Colonic mucosa (tissue), 4 donors: ENCODE measurements at regions not wholly inside any gene's neighbourhood (a gene's known extent, or its start where the extent isn't known, plus 50 kb on each side); places are given as distances from the start of the nearest gene placed in this dataset.

Experiments used
- DNase-seq: peaks from one replicate; pipeline ENCODE4 v3.0.0-alpha.2; 2020
- H3K27ac ChIP-seq: fragments of 200-600 bp; one replicate; pipeline ENCODE4 v1.8.0; 2021
- H3K27me3 ChIP-seq: fragments of 200-600 bp; one replicate; pipeline ENCODE4 v1.8.0; 2021
- H3K36me3 ChIP-seq: fragments of 200-600 bp; one replicate; pipeline ENCODE4 v1.8.0; 2021
- H3K4me1 ChIP-seq: fragments of 200-600 bp; one replicate; pipeline ENCODE4 v1.8.0; 2021; ENCODE audit warnings: mild to moderate bottlenecking
- H3K4me3 ChIP-seq: fragments of 200-600 bp; one replicate; pipeline ENCODE4 v1.8.0; 2021
- H3K9ac ChIP-seq, 2 donors: one replicate each; pipeline ENCODE4 v1.7.0; 2013; ENCODE audit warnings: control low read depth in 2 of 2, low read depth in 2 of 2, low read length in 2 of 2
- H3K9me3 ChIP-seq: fragments of 200-600 bp; one replicate; pipeline ENCODE4 v1.8.0; 2021
- intact Hi-C: fragments of 100-400 bp; cut with DNase I; formaldehyde crosslinking; loops from one replicate; pipeline ENCODE4 v1.14.1; 2022
- TF ChIP-seq, protein P1 (sequence below): fragments of 200-600 bp; IDR thresholded peaks from one replicate; pipeline ENCODE4 v1.8.0; 2022; ENCODE audit warnings: antibody characterized with exemption, mild to moderate bottlenecking
- donor health status: healthy.
- donor health status: DM: no; HTN: no; CAD: no.
- donor health status: DM: no; HTN: no; CAD: no.

DNA sequence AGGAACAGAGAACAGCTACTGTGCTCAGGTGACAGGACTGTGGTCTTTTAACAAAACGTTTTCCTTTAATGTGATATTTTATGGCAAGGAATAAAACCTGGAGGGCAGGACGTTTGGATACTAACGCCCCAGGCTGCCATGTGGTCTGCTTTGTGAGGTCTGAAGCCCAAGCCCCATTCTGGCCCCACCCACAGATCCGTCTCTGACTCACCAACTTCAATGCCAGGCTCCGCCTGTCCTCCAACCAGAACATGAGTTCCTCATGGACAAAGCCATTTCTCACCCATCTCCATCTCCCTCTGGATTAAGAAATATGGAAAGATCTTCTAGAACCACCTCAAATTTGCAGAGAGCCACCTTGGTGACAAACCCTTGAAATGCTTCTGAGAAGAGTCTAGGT lies 148.8 kb downstream of the CRYBB2 start:
- Histone ChIP-seq H3K9me3 (no peaks in the 10 kb centered on the region), H3K36me3 (no peaks in the 10 kb centered on the region), H3K9ac (peak overlapping the region in 1 of 2 donors; percentile 6), H3K27ac (no peak overlapping the region), H3K4me1 (peaks cover 8% of the 10 kb centered on the region), H3K4me3 (no peak overlapping the region), H3K27me3 (no peaks in the 10 kb centered on the region)
- TF ChIP-seq, protein P1, sequence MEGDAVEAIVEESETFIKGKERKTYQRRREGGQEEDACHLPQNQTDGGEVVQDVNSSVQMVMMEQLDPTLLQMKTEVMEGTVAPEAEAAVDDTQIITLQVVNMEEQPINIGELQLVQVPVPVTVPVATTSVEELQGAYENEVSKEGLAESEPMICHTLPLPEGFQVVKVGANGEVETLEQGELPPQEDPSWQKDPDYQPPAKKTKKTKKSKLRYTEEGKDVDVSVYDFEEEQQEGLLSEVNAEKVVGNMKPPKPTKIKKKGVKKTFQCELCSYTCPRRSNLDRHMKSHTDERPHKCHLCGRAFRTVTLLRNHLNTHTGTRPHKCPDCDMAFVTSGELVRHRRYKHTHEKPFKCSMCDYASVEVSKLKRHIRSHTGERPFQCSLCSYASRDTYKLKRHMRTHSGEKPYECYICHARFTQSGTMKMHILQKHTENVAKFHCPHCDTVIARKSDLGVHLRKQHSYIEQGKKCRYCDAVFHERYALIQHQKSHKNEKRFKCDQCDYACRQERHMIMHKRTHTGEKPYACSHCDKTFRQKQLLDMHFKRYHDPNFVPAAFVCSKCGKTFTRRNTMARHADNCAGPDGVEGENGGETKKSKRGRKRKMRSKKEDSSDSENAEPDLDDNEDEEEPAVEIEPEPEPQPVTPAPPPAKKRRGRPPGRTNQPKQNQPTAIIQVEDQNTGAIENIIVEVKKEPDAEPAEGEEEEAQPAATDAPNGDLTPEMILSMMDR, result no peak
- intact Hi-C loops, result loop anchor here (10.0 kb wide), 1 partner anchor 407 kb away; no protein-coding TSS in a partner anchor
- peak; percentile 72 for DNase-seq

DNA sequence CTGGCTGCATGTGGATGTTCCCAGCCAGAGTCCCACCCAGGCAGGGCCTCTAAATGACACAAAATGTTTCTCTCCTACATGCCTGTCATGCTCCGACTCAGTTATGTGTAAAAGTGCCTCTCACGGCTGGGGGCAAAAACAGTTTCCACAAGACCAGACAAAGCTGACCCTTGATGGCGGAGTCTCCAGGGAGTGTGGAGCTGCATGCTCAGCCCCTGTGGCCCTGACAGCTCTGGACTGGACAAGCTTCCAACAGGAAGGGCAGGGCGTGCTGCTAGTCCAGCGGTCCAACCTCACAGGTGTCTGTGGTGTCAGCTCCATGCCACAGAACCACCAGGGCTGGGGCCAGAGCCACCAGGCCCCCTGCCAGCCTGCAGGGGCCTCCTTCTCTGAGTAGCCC lies 149.6 kb downstream of the CRYBB2 start:
- no peaks in the 10 kb centered on the region for H3K9me3 ChIP-seq
- H3K27me3 ChIP-seq, result no peaks in the 10 kb centered on the region
- no peaks in the 10 kb centered on the region for H3K36me3 ChIP-seq
- DNase-seq, result no peak
- no peak overlapping the region for H3K27ac ChIP-seq
- no peak overlapping the region for H3K4me3 ChIP-seq
- intact Hi-C loops, result loop anchor here (10.0 kb wide), 1 partner anchor 406 kb away; no protein-coding TSS in a partner anchor
- peaks cover 8% of the 10 kb centered on the region for H3K4me1 ChIP-seq
- no peak overlapping the region for H3K9ac ChIP-seq
- TF ChIP-seq, protein P1, result no peak

DNA sequence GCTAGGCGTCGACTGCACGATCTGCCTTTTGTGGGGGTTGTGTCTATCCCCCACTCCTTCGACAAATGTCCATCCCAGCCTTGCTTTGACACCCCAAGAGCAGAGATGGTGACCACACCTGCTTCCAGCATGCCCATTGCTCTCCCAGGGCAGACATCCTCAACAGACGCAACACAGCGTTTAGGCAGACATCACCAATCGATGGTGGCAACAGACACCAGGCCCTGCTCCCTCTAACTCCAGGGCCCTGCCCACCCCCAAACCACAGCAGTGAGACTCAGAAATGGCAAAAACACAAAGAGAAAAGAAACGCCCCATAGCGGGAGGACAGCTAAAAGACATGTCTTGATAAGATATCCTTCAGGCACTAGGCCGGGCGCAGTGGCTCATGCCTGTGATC lies 150.9 kb downstream of the CRYBB2 start:
- Histone ChIP-seq H3K4me3 (no peak overlapping the region), H3K27me3 (no peaks in the 10 kb centered on the region), H3K4me1 (no peaks in the 10 kb centered on the region), H3K27ac (no peak overlapping the region), H3K9me3 (no peaks in the 10 kb centered on the region), H3K36me3 (no peaks in the 10 kb centered on the region), H3K9ac (no peak overlapping the region)
- intact Hi-C loops, result no loop called here
- no peak for DNase-seq
- TF ChIP-seq, protein P1, result no peak

DNA sequence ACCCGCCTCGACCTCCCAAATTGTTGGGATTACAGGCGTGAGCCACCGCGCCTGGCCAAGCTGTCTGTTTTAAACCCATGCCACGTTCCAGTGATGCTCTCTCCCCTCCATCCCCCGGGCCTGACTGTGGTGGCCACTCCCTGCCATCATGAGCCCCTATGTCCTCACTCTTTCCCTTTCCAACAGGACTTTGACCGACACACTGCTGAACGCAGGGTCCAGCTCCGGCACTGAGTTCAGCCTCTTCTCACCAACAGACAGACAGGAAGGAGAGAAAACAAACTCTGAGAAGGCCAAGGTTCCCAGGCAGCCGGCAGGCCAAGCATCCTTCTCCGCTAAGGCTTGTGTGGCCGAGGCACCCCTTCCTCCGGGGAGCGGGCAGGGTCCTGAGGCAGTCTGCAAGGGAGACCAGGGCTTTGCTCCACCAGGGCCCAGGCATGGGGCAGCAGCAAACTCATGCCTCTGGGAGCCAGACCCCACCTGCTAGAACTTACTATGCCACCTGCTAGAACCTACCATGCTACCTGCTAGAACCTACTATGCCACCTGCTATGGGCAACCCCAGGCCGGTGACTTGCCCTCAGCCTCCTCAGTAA lies 152.7 kb downstream of the CRYBB2 start:
- Histone ChIP-seq H3K36me3 (no peaks in the 10 kb centered on the region), H3K9me3 (no peaks in the 10 kb centered on the region), H3K4me3 (no peak overlapping the region), H3K9ac (no peak overlapping the region), H3K27me3 (no peaks in the 10 kb centered on the region), H3K27ac (no peak overlapping the region), H3K4me1 (no peaks in the 10 kb centered on the region)
- DNase-seq, result no peak
- TF ChIP-seq, protein P1, result no peak
- intact Hi-C loops, result no loop called here

DNA sequence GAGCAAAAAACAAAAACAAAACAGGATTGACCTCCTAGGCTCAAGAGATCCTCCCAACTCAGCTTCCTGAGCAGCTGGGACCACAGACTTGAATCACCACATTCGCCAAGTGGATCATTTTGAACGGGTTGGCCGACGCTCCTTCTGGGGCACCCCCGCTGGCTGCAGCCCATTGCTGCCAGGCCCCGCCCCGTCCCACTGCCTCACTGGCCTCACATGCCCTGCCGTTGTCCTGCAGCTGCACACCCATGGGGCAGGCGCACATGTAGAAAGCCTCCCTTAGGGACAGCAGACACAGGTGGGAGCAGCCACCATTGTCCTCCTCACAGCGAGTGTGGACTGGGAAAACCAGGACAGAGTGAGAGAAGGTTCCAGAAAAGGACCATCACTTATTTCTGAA lies 154.5 kb downstream of the CRYBB2 start:
- no peak overlapping the region for H3K9ac ChIP-seq
- no peaks in the 10 kb centered on the region for H3K27me3 ChIP-seq
- TF ChIP-seq, protein P1, result no peak
- no peaks in the 10 kb centered on the region for H3K36me3 ChIP-seq
- intact Hi-C loops, result no loop called here
- DNase-seq, result no peak
- no peak overlapping the region for H3K27ac ChIP-seq
- H3K9me3 ChIP-seq, result no peaks in the 10 kb centered on the region
- no peaks in the 10 kb centered on the region for H3K4me1 ChIP-seq
- H3K4me3 ChIP-seq, result no peak overlapping the region
